GM18499 (cell line): ENCODE measurements at regions not wholly inside any gene's neighbourhood (a gene's known extent, or its start where the extent isn't known, plus 50 kb on each side); places are given as distances from the start of the nearest gene placed in this dataset.

Experiments
- ATAC-seq: cut with Tn5 transposase; IDR thresholded peaks from one replicate; pipeline ENCODE4 v1.9.1; 2021; ENCODE audit warnings: moderate number of reproducible peaks; ENCODE audit not compliant: insufficient read depth, unreplicated experiment

DNA sequence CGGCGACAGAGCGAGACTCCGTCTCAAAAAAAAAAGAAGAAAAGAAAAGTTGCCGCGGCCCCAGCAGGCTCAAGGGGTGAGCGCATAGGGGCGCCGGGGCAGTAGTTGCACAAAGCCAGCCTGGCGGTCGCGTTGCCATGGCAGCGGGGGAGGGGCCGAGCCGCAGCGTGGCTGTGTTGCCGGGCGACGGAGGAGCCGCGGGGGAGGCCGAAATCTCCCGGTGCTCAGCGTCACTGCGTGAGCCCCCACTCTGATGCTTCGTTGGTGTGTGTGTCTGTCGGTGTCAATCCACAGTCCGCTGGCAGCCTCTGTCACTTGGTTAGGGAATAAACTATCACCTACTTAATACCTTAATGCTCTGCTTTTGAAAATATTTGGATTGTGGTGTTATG is 82.9 kb upstream of the C1QTNF9B start:
- ATAC-seq, result peak; percentile 72

DNA sequence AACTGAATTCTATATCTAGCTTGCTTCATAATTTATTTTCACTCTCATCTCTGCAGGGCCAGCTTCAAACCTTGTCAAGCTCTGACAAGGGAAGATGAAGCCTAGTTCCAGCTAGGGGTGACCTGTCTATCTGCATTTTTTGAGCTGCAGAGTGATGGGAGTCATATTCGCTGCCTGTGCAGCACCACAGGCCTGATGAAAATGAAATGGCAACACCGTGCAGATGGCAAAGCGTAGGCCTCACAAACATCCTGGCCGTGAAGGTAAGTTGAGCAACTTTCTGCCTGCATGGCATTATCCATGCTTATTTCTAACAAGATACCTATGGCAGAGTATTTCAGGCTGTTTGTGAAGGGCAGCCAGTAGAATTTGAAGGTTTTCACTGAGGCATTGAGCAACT is 86.4 kb upstream of the C1QTNF9B start:
- no peak for ATAC-seq

DNA sequence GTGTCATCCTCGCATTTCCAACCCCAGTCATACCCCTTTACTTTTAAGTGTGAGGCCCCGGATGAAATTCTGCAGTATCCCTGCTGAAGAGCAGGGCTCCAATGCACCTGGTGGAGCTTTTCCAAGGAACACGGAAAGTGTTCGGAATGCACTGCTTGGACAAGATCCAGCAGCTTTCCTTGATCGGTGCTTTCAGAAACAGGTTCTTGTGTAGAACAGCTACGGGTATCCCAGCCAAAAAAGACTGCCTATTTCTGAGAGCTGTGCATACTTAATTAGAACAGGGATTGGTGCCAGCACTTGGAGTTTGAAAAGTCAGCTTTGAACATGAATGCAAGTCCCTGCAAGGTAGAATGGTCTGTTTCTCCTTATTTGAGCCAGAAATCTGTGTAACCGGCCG is 87.2 kb upstream of the C1QTNF9B start:
- no peak for ATAC-seq

DNA sequence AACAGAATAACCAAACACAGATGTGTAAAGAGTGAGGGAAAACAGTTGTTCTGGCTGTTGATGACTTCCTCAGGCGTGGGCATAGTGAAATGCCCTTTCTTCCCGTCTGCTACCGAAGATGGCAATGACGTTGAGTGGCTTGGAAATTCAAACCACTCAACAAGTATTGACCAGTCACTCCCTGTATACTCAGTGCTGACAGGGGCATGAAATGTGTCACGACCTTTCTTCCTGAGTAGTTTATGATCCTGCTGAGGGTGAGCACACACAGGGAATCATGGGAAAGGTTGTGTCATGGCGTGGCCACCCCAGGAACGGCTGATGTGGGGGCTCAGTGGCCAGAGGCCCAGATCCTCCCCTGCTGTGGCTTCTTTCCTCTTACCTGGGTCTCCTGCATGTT is 87.8 kb upstream of the C1QTNF9B start:
- no peak for ATAC-seq

DNA sequence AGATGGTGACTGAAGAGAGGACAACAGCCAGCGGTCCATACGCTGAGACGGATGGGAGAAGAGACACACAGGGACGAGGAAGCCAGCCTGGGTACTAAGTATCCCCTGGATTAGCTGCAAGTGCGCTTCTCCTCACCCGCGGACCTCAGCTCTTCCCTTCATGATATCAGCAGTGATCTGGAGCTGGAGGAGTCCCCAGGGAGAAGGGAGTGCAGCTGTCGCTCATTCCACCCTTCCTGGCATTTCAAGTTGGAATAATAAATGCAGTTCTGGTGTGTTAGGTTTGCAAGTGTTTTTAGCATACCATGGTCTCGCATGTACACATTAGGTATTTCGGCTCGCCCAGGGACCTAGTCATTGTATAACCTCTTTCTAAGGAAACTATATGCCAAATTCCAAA is 88.5 kb upstream of the C1QTNF9B start:
- ATAC-seq, result no peak

DNA sequence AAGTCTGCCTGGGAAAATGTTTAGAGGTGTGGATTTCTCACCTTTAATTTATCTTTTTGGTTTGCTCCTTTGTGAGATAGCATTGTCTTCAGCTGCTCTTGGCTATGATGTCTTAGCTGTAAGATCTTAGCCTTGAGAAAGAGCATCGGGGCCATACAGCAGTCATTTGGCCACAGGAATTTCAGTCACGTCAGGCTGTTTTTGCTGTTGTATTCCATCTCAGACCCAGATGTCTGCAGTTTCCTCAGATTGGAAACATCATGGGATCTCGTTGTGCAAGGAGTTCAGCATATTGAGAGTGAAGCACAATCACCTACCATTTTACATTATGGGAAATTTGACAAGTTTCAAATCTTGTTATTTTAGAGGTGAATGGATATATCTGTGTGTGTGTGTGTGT is 89.3 kb upstream of the C1QTNF9B start:
- no peak for ATAC-seq

DNA sequence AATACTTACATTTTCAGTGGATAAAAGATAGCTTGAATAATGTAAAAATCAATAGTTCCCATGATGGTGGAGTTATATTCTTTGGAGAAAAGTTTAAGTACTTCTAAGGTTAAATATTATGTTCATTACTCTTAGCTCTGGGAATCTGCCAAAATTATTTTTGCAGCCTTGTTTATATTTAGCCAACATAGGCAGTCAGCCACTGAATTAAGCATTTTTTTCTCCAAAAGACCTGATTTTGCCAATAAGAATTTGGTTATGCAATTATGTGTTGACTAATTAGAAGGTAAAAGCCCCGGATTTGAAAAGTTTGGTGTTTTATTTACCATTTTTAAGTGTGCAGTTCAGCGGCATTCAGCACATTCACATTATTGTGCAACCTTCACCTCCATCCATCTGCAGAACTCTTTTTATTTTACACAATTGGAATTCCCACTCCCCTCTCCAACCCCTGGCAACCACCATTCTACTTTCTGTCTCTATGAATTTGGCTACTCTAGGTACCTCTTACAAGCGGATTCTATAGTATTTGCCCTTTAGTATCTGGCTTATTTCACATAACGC is 90.1 kb upstream of the C1QTNF9B start:
- no peak for ATAC-seq

DNA sequence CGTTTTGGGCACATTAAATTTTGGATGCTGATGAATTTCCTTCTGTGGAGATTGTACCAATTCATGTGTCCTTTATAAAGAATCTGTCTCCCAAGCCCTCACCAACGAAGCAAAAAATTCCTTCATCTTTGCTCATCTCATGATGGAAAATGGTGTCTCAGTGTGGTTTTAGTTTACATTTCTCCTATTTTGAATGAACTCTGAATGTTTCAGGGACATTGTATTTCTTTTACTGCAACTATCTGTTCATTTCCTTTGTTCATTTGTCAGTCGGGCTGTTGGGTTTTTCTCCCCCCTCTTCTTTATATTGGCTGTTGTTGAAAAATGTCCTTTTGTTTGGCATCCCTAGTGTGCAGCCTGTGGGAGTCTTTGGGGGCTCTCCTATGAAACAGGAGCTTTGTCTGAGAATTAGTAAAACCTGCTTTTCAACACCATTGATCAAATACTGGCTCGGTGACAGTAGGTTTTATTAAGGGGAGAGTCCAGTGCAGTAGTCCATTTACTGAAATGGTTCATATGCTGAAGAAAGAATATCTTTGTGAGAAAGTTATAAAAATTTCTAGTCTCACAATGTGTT is 91.3 kb upstream of the C1QTNF9B start:
- ATAC-seq, result no peak

DNA sequence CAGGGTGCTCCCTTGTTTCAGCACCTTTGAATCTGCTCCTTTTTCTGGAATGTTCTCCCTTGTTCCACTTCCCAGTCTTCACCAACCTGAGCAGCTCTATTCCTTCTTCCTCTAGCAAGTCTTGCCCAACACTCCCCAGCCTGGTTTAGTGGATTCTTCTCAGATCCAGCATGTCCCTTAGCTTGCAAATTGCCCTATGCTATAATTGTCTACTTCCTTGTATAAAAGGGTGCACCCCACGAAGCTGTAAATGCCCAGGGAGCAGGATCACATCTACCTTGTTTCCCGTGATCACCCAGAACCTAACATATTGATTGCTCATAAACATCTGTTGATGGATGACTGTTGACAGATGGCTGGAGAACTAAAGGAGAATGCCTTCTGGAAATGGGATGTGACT is 93.2 kb upstream of the C1QTNF9B start:
- ATAC-seq, result no peak

DNA sequence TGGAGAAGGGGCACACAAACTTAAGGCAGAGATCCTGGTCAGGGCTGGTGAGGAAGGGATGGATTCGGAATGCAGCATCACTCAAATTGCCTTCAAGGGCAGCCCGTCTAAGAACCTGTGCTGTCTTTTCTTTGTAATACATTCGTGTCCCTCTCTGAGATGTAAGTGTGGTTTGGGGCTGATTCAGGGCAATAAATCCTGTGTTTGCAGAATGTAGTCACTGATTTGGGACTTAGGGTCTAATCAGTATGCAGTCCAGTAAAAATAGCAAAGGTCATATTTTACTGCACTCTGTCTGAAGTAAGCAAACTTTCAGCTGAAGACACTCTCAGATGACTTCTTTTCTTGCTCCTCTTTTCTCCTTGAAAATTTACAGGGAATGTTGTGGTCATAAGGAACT is 93.8 kb upstream of the C1QTNF9B start:
- no peak for ATAC-seq

DNA sequence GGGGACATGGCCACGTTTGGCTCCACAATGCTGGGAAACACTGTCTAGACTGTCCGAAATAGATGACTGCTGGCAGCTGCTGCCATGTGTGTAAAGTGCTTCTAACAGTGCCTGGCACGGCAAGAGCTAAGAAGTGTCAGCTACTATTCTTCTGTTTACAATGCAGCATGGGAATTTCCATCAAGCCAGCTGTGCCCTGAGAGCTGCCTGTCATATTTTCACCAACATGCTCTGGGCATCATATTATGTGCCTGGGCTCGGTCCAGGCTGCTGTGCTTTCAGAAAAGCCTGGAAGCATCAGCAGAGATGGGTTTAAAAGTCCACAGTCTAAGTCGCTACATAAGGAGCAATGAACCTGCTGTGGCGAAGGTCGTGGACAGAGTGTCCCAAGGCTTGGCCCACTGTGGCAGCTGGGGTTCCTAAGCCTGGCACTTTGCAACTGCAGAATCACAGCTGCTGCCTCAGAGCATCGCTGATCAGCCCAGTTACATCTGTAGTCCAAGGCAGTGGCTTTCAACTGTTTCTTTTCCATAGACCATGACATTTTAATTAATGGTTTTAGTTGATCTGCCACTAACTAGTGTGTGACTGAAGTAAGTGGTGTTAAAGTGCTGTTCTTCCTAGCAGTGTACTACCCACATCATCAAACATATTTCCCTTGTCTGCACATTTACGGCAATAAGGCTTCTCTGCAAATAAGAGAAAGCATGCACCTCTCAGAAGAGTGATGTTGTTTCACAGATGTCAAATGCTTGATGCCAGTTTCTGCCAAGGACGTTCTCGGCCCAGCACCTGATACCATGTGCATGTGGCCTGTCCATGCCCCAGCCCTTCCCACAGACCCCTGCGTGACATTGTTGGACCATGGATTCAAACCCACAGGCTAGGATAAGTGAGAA is 95.7 kb upstream of the C1QTNF9B start:
- no peak for ATAC-seq

DNA sequence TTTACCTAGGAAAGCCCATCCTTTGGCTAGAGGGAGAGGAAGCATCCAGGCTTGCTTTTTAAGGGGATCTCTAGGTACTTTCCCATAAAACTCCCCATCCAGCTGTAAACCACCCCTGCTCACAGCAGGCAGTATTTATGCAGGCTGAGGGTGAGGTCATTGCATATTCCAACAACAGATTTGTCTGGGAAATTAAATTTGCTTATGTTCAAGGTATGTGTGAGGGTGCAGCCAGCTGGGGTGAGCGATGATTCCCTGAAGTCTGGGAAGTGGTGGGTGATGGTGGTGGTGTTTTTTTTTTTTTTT is 96.3 kb upstream of the C1QTNF9B start:
- no peak for ATAC-seq

DNA sequence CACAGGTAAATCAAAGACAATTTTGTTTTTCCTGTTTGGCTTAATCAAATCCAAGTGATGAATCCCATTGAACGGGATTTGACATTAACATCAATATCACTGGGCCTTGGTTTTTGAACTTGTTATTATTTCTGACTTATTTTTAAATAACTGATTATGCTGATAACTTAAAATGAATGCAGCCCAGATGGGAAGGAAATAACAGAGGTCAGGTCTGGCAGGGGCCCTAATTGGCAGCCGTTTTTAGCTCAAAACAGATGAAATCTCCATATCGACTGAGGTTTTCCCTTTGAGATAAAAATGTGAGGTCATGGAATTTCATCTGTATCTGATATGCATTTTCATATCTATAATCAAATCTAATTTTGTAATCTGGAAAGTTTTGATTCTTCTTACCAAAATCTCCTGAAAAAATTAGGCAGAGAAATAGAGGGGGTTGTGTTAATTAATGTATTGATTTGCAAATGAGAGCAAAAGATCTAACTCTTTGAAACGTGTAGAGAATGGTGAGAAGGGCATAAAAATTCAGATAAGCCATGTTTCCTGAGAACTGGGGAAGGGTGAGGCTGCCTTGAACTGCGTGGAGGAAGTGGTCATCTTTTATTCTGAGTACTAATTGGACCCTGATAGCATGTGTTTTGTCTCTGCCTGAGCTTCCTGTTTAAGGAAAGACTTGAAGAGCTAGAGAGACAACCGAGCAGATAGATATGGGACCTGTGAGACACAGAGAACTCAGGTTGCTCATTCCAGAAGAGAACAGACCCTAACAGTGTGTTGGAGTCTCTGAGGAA is 98.2 kb upstream of the C1QTNF9B start:
- ATAC-seq, result no peak

DNA sequence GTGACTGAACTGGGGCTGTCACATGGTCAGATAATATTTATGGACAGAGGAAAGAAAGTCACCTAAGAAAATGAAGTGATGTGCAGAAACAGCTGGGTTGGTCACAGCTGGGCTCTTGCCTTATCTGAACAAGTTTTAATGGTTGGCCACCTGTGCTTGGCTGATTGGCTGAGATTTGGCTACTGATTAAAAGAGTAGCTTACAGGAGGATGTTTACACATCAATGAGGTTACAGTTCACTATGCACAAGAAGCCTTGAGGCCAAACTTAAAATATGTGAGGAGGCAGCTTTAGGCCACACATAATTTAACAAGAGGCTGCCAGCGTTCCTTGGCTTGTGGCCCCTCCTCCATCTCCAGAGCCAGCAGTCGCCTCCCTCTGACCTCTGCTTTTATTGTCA is 99.2 kb upstream of the C1QTNF9B start:
- no peak for ATAC-seq

DNA sequence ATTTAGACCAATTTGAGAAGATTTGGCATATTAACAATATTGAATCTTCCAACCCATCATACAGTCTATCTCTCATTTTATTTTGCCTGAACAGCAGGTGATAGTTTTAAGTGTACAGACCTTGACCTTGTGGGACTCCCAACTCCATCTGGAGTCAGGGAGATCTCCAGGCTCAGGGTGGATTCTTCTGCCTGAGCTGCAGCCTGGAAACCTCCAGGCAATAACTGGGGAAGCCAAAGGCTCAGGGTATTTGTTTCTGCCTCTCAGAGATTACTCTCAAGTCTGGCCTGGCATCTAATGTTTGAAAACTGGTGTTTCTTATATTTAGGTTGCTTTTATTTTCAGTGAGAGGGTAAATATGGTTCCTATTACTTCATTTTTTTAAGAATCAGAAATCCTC is 102.1 kb upstream of the C1QTNF9B start:
- no peak for ATAC-seq

DNA sequence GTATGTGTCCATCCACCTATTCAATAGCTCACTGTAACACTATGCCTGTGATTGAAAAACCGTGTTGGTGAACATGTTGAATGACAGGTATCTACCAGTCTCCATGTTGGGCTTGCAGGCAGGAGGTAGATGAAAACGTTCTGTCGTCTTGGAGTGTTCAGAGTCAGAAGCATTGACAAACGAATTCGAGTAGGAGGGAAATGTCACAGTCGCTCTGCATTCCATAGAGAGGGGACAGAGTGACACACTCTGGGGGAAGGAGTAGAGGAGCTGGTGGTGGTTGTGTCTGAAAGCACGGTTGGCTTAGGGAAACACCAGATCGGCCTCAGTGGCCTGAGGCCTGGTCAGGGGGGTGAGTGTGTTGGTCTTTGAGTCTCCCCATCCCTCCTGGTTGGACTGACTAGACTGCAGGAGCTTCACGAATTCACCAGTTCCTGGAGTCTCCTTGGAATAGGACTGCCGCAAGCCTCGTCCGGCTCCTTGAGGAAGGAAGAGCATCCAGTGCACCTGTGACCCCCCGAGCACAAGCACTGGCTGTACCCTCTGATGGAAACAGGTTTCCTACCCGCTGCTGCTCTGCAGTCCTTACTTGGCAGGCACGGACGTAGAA is 105.0 kb upstream of the C1QTNF9B start:
- no peak for ATAC-seq

DNA sequence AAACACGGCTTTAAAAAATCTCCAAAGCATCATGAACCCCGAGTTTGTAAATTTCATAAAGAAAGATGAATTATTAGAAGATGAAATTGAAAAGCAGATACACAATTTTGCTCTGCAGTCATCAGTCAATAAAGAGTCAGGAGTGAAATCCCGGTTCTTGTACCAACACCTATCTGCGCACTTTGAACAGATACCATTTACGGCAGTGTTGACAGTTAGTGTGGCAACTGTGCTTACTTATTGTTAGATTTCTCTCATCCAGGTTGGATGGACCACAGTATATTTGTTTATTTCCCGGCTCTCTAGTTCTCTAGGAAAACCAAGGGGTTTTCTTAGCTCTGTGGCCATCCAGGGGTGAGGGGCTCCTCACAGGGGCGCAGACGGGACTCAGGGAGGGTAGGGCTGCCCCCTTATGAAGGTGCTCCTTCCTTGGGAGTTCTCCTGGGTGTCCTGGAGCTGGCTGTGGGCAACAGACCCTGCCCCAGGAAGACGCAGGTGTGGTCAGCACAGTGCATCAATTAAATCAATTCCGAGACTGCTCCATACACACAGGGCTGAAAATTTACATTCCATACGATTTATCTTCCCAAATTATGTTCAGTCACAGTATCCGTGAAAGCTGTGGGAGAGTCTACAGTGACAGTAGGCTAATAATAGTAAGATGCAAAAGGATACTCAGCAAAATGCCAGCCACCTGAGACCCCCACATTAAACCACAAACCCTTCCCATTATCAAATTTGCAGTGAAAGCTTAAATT is 107.0 kb upstream of the C1QTNF9B start:
- ATAC-seq, result no peak

DNA sequence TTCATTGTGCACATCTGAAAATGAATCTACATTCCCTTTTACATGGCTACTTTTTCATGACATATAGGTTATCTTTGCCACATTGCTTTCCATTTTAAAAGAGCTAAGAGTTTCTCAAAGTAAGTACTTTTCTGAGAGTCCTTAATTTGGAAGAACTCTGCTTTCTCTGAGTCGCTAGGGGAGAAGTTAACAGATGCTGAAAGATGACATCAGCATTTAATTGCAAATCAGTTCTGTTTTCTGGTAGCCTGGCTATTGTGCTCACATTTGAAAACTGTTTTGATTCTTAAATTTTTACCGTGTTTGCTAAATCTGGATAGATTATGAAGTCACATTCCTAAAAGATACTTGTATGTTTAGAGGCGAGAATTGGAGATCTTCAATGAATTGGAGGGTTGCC is 107.7 kb upstream of the C1QTNF9B start:
- ATAC-seq, result no peak

DNA sequence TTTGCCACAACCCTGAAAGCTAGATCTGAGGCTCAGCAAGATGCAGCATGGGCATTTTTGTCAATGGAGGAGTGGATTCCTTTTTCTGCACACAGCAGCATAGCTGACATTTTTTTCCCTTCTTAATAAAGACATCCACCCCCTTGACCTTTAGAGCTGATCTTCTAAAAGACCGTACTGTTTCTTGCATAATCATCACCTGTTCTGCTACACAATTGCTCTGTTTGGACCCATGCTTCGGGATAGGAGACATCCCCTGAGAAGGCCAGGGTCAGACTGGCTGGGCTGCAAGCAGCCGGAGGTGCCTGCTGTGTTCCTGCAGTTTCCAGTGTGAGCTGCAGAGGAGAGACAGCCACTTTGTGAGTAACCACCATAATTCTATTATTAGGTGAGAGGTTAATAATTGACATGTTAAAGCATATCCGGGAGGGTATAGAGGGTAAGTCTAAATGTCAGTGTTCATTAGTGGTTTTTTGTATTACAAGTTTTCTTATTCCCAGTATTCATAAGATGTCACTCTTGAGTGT is 108.5 kb upstream of the C1QTNF9B start:
- no peak for ATAC-seq
